ENCODE measurements at regions not wholly inside any gene's neighbourhood (a gene's known extent, or its start where the extent isn't known, plus 50 kb on each side); places are given as distances from the start of the nearest gene placed in this dataset.

DNA sequence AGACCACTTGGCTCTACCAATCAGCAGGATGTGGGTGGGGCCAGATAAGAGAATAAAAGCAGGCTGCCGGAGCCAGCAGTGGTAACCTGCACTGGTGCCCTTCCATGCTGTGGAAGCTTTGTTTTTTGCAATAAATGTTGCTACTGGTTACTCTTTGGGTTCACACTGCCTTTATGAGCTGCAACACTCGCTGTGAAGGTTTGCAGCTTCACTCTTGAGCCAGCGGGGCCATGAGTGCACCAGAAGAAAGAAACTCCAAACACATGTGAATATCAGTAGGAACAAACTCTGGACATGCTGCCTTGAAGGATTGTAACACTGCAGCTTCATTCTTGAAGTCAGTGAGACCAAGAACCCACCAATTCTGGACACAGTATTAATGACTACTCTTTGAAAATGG is 89.9 kb upstream of the MBOAT1 start (continued):
- TF ChIP-seq, protein P1, sequence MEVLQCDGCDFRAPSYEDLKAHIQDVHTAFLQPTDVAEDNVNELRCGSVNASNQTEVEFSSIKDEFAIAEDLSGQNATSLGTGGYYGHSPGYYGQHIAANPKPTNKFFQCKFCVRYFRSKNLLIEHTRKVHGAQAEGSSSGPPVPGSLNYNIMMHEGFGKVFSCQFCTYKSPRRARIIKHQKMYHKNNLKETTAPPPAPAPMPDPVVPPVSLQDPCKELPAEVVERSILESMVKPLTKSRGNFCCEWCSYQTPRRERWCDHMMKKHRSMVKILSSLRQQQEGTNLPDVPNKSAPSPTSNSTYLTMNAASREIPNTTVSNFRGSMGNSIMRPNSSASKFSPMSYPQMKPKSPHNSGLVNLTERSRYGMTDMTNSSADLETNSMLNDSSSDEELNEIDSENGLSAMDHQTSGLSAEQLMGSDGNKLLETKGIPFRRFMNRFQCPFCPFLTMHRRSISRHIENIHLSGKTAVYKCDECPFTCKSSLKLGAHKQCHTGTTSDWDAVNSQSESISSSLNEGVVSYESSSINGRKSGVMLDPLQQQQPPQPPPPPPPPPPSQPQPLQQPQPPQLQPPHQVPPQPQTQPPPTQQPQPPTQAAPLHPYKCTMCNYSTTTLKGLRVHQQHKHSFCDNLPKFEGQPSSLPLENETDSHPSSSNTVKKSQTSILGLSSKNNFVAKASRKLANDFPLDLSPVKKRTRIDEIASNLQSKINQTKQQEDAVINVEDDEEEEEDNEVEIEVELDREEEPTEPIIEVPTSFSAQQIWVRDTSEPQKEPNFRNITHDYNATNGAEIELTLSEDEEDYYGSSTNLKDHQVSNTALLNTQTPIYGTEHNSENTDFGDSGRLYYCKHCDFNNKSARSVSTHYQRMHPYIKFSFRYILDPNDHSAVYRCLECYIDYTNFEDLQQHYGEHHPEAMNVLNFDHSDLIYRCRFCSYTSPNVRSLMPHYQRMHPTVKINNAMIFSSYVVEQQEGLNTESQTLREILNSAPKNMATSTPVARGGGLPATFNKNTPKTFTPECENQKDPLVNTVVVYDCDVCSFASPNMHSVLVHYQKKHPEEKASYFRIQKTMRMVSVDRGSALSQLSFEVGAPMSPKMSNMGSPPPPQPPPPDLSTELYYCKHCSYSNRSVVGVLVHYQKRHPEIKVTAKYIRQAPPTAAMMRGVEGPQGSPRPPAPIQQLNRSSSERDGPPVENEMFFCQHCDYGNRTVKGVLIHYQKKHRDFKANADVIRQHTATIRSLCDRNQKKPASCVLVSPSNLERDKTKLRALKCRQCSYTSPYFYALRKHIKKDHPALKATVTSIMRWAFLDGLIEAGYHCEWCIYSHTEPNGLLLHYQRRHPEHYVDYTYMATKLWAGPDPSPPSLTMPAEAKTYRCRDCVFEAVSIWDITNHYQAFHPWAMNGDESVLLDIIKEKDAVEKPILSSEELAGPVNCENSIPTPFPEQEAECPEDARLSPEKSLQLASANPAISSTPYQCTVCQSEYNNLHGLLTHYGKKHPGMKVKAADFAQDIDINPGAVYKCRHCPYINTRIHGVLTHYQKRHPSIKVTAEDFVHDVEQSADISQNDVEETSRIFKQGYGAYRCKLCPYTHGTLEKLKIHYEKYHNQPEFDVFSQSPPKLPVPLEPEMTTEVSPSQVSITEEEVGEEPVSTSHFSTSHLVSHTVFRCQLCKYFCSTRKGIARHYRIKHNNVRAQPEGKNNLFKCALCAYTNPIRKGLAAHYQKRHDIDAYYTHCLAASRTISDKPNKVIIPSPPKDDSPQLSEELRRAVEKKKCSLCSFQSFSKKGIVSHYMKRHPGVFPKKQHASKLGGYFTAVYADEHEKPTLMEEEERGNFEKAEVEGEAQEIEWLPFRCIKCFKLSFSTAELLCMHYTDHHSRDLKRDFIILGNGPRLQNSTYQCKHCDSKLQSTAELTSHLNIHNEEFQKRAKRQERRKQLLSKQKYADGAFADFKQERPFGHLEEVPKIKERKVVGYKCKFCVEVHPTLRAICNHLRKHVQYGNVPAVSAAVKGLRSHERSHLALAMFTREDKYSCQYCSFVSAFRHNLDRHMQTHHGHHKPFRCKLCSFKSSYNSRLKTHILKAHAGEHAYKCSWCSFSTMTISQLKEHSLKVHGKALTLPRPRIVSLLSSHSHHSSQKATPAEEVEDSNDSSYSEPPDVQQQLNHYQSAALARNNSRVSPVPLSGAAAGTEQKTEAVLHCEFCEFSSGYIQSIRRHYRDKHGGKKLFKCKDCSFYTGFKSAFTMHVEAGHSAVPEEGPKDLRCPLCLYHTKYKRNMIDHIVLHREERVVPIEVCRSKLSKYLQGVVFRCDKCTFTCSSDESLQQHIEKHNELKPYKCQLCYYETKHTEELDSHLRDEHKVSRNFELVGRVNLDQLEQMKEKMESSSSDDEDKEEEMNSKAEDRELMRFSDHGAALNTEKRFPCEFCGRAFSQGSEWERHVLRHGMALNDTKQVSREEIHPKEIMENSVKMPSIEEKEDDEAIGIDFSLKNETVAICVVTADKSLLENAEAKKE (CRISPR knock-in tag; IDR thresholded peaks at IDR 0.05) = no peak

DNA sequence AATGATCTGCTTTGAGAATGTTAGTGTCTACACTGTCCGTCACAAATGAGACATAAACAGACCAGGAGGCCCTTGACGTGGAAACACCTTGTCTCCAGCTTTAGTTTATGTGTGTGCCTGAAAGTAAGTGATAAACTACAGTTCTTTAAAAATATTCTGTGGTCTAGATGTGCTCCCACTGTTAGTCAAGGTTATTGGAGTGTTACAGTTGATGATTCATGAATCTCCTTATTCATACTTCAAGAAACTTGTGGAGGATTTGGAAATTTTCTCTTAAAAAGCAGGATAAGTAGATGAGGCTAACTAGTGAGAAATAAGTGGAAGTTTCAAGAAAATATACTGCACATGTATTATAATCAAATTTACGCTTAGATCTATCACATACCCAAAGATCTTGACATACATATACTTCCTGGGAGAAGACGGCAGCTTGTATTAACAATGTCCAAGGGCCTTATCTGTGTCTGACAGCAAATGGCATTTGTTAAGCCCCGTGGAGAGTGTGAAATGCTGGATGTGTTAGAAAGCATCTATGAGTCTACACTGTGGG is 90.5 kb upstream of the MBOAT1 start:
- no peaks in the 10 kb centered on the region; the same call in 1 of the 2 replicates for H3K9me2 ChIP-seq (ENCODE audit: insufficient read depth)
- TF ChIP-seq, protein P2, sequence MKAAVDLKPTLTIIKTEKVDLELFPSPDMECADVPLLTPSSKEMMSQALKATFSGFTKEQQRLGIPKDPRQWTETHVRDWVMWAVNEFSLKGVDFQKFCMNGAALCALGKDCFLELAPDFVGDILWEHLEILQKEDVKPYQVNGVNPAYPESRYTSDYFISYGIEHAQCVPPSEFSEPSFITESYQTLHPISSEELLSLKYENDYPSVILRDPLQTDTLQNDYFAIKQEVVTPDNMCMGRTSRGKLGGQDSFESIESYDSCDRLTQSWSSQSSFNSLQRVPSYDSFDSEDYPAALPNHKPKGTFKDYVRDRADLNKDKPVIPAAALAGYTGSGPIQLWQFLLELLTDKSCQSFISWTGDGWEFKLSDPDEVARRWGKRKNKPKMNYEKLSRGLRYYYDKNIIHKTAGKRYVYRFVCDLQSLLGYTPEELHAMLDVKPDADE (IDR thresholded peaks at IDR 0.05) = no peak
- no peak for TF ChIP-seq POLR2AphosphoS5 (IDR thresholded peaks at IDR 0.05; ENCODE audit: low read depth)
- Mint-ChIP-seq H3K27ac (no peak overlapping the region), H3K4me1 (no peaks in the 10 kb centered on the region), H3K4me3 (no peak overlapping the region), H3K27me3 (ENCODE audit: insufficient read depth, low read depth, poor library complexity) (peaks cover 8% of the 10 kb centered on the region), H3K36me3 (ENCODE audit: low read depth) (no peaks in the 10 kb centered on the region), H3K9me3 (peaks cover 3% of the 10 kb centered on the region; the same call in 1 of the 3 replicates)
- H3K27me3 ChIP-seq (ENCODE audit: insufficient read depth) = no peaks in the 10 kb centered on the region
- ATAC-seq = no peak
- H4K20me1 ChIP-seq (replicated peaks; ENCODE audit: insufficient read depth) = no peaks in the 10 kb centered on the region
- no peaks in the 10 kb centered on the region for H3K4me1 ChIP-seq (ENCODE audit: insufficient read depth)
- H3F3A ChIP-seq (replicated peaks; ENCODE audit: low read depth) = no peaks in the 10 kb centered on the region
- no peak for DNase-seq (ENCODE audit: low spot score)
- no peaks in the 10 kb centered on the region for H3K36me3 ChIP-seq (ENCODE audit: insufficient read depth)
- H3K79me2 ChIP-seq (replicated peaks; ENCODE audit: insufficient read depth) = no peaks in the 10 kb centered on the region
- H2AFZ ChIP-seq = no peak overlapping the region
- no peak overlapping the region for H3K27ac ChIP-seq (ENCODE audit: low read depth)
- H3K4me2 ChIP-seq = no peak overlapping the region
- H3K4me3 ChIP-seq = no peak overlapping the region
